Forelimb muscle (tissue), 1 donor: ENCODE measurements at regions not wholly inside any gene's neighbourhood (a gene's known extent, or its start where the extent isn't known, plus 50 kb on each side); places are given as distances from the start of the nearest gene placed in this dataset.

Experiments used
- DNase-seq: peaks from one replicate; pipeline ENCODE4 v3.0.0-alpha.2; 2013; ENCODE audit warnings: low read depth

- DNase-seq: no peak
These were observed 73.9 kb upstream of the SOX4 start for GRCh38 chr6:21519642-21520041.

- no peak for DNase-seq
These were observed 72.3 kb upstream of the SOX4 start for GRCh38 chr6:21521276-21521675.

GRCh38 chr6:21522143-21522747 lies 71.3 kb upstream of the SOX4 start:
- no peak for DNase-seq

- no peak for DNase-seq
These were observed 70.6 kb upstream of the SOX4 start for GRCh38 chr6:21522797-21523456.

GRCh38 chr6:21523652-21524051 lies 69.9 kb upstream of the SOX4 start:
- no peak for DNase-seq

GRCh38 chr6:21524201-21524600 lies 69.3 kb upstream of the SOX4 start:
- no peak for DNase-seq

- DNase-seq: no peak
These were observed 66.6 kb upstream of the SOX4 start for GRCh38 chr6:21526974-21527373.

GRCh38 chr6:21527731-21528130 lies 65.8 kb upstream of the SOX4 start:
- DNase-seq: no peak

- DNase-seq: no peak
These were observed 64.1 kb upstream of the SOX4 start for GRCh38 chr6:21529431-21529830.

- DNase-seq: no peak
These were observed 62.2 kb upstream of the SOX4 start for GRCh38 chr6:21531393-21531792.

- DNase-seq: no peak
These were observed 59.9 kb upstream of the SOX4 start for GRCh38 chr6:21533678-21534077.

- DNase-seq: no peak
These were observed 57.2 kb upstream of the SOX4 start for GRCh38 chr6:21536280-21536766.

GRCh38 chr6:21537637-21538036 lies 55.9 kb upstream of the SOX4 start:
- DNase-seq: no peak

- DNase-seq: no peak
These were observed 55.3 kb upstream of the SOX4 start for GRCh38 chr6:21538186-21538798.

GRCh38 chr6:21539621-21540100 lies 53.9 kb upstream of the SOX4 start:
- no peak for DNase-seq
